ENCODE measurements at regions not wholly inside any gene's neighbourhood (a gene's known extent, or its start where the extent isn't known, plus 50 kb on each side); places are given as distances from the start of the nearest gene placed in this dataset.

DNA sequence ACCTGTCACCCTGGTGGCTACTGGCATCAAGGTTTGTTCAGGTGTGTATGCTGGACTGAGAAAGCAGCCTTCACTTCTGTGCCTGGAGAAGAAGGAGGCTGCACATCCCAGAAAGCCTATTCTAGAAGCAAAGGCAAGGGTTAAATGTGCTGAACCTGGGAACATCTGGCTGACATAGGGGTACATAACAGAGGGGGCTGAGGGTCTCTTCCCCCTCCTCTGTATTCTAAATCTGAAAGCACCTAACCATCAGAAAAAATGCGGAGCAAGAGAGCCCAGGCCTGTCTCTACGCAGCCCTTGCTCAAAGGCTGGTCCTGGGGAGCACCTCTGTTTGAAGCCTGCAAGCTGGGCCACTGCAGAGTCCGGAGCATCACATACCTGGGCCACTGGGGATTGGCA lies 53.2 kb upstream of the FSTL4 start:
- TF ChIP-seq POLR2AphosphoS5 (IDR thresholded peaks at IDR 0.05; ENCODE audit: low read depth, low read length) (no peak), RNF2 (IDR thresholded peaks at IDR 0.05; ENCODE audit: borderline replicate concordance, low read depth, low read length, missing control alignments, poor library complexity, severe bottlenecking) (no peak), TEAD4 (IDR thresholded peaks at IDR 0.05; ENCODE audit: low read depth, low read length) (no peak), KDM1A (IDR thresholded peaks at IDR 0.05; ENCODE audit: borderline replicate concordance, low read length) (no peak), POLR2A (IDR thresholded peaks at IDR 0.05; ENCODE audit: control extremely low read depth in 1 of 2, low read depth in 2 of 2, low read length in 2 of 2) (no peak), SP1 (IDR thresholded peaks at IDR 0.05; ENCODE audit: low read depth, low read length) (no peak), CTCF (IDR thresholded peaks at IDR 0.05; ENCODE audit: control extremely low read depth in 1 of 3, insufficient read depth in 1 of 3, low read depth in 1 of 3, low read length in 3 of 3) (no peak), ZNF274 (IDR thresholded peaks at IDR 0.05; ENCODE audit: borderline replicate concordance, extremely low read depth, low read length) (no peak), EGR1 (IDR thresholded peaks at IDR 0.05; ENCODE audit: borderline replicate concordance, low read depth, low read length) (no peak)
- TF ChIP-seq, protein P1, sequence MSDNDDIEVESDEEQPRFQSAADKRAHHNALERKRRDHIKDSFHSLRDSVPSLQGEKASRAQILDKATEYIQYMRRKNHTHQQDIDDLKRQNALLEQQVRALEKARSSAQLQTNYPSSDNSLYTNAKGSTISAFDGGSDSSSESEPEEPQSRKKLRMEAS (IDR thresholded peaks at IDR 0.05), result no peak
- TF ChIP-seq, protein P2, sequence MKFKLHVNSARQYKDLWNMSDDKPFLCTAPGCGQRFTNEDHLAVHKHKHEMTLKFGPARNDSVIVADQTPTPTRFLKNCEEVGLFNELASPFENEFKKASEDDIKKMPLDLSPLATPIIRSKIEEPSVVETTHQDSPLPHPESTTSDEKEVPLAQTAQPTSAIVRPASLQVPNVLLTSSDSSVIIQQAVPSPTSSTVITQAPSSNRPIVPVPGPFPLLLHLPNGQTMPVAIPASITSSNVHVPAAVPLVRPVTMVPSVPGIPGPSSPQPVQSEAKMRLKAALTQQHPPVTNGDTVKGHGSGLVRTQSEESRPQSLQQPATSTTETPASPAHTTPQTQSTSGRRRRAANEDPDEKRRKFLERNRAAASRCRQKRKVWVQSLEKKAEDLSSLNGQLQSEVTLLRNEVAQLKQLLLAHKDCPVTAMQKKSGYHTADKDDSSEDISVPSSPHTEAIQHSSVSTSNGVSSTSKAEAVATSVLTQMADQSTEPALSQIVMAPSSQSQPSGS (IDR thresholded peaks at IDR 0.05; ENCODE audit: low read length), result no peak
